ENCODE measurements at regions not wholly inside any gene's neighbourhood (a gene's known extent, or its start where the extent isn't known, plus 50 kb on each side); places are given as distances from the start of the nearest gene placed in this dataset.

- H3K79me1 ChIP-seq (ENCODE audit: low read length), result no peaks in the 10 kb centered on the region
- no peak overlapping the region for H4K91ac ChIP-seq (ENCODE audit: low read depth, low read length)
- no peak overlapping the region for H3K18ac ChIP-seq (ENCODE audit: low read length)
- no peak overlapping the region for H3K23ac ChIP-seq (ENCODE audit: low read length)
- no peaks in the 10 kb centered on the region for H3K36me3 ChIP-seq (ENCODE audit: control insufficient read depth in 1 of 2, insufficient read depth in 2 of 2, low read length in 2 of 2)
- H3K4me2 ChIP-seq (ENCODE audit: low read length), result no peak overlapping the region
- no peaks in the 10 kb centered on the region for H3K9me3 ChIP-seq (ENCODE audit: insufficient read depth, low read depth, low read length)
- H3K14ac ChIP-seq (ENCODE audit: low read length), result no peak overlapping the region
- H4K12ac ChIP-seq (ENCODE audit: low read depth, low read length), result no peak overlapping the region
- H2BK5ac ChIP-seq (ENCODE audit: low read depth, low read length, poor library complexity), result no peak overlapping the region
- H3K4me1 ChIP-seq (ENCODE audit: control insufficient read depth in 1 of 2, insufficient read depth in 2 of 2, low read length in 2 of 2), result no peaks in the 10 kb centered on the region
- H2AFZ ChIP-seq (ENCODE audit: insufficient read depth, low read length, poor library complexity), result no peak overlapping the region
- no peak for DNase-seq
- H2BK12ac ChIP-seq (ENCODE audit: low read length), result no peak overlapping the region
- no CpG with 5 or more reads among the region's 1 CpG for WGBS (ENCODE audit: extremely low coverage, insufficient coverage, insufficient read length)
- no peak overlapping the region for H3K4me3 ChIP-seq (ENCODE audit: low read depth, low read length)
- H2AK5ac ChIP-seq (ENCODE audit: low read length), result no peak overlapping the region
- no peak overlapping the region for H3K9ac ChIP-seq (ENCODE audit: low read length)
- no peak overlapping the region for H4K8ac ChIP-seq (ENCODE audit: low read depth, low read length)
- no peak overlapping the region for H2BK120ac ChIP-seq (ENCODE audit: insufficient read depth, low read length, poor library complexity)
- H3K27me3 ChIP-seq (ENCODE audit: insufficient read depth, low read length), result no peaks in the 10 kb centered on the region
- H3K27ac ChIP-seq (ENCODE audit: low read depth, low read length), result no peak overlapping the region
- H3K4ac ChIP-seq (ENCODE audit: low read depth, low read length), result no peak overlapping the region
- no peaks in the 10 kb centered on the region for H3K79me2 ChIP-seq (ENCODE audit: control insufficient read depth, insufficient read depth, low read length, poor library complexity)
Observed at GRCh38 chr4:91653067-91653466, 650.7 kb upstream of the GRID2 start.

GRCh38 chr4:91681091-91681490 lies 622.7 kb upstream of the GRID2 start:
- Histone ChIP-seq H3K27ac (ENCODE audit: low read depth, low read length) (no peak overlapping the region), H3K18ac (ENCODE audit: low read length) (no peak overlapping the region), H4K8ac (ENCODE audit: low read depth, low read length) (no peak overlapping the region), H2BK5ac (ENCODE audit: low read depth, low read length, poor library complexity) (no peak overlapping the region), H3K79me1 (ENCODE audit: low read length) (no peaks in the 10 kb centered on the region), H2AK5ac (ENCODE audit: low read length) (no peak overlapping the region), H2BK120ac (ENCODE audit: insufficient read depth, low read length, poor library complexity) (no peak overlapping the region), H3K4me1 (ENCODE audit: control insufficient read depth in 1 of 2, insufficient read depth in 2 of 2, low read length in 2 of 2) (no peaks in the 10 kb centered on the region), H2BK12ac (ENCODE audit: low read length) (no peak overlapping the region), H4K12ac (ENCODE audit: low read depth, low read length) (no peak overlapping the region), H3K27me3 (ENCODE audit: insufficient read depth, low read length) (no peaks in the 10 kb centered on the region), H3K36me3 (ENCODE audit: control insufficient read depth in 1 of 2, insufficient read depth in 2 of 2, low read length in 2 of 2) (no peaks in the 10 kb centered on the region), H3K4me2 (ENCODE audit: low read length) (no peak overlapping the region), H3K9me3 (ENCODE audit: insufficient read depth, low read depth, low read length) (peaks cover 5% of the 10 kb centered on the region), H3K4me3 (ENCODE audit: low read depth, low read length) (no peak overlapping the region), H4K91ac (ENCODE audit: low read depth, low read length) (no peak overlapping the region), H3K79me2 (ENCODE audit: control insufficient read depth, insufficient read depth, low read length, poor library complexity) (no peaks in the 10 kb centered on the region), H3K4ac (ENCODE audit: low read depth, low read length) (no peak overlapping the region), H3K9ac (ENCODE audit: low read length) (no peak overlapping the region), H3K23ac (ENCODE audit: low read length) (no peak overlapping the region), H2AFZ (ENCODE audit: insufficient read depth, low read length, poor library complexity) (no peak overlapping the region), H3K14ac (ENCODE audit: low read length) (no peak overlapping the region)
- DNase-seq, result no peak

DNA sequence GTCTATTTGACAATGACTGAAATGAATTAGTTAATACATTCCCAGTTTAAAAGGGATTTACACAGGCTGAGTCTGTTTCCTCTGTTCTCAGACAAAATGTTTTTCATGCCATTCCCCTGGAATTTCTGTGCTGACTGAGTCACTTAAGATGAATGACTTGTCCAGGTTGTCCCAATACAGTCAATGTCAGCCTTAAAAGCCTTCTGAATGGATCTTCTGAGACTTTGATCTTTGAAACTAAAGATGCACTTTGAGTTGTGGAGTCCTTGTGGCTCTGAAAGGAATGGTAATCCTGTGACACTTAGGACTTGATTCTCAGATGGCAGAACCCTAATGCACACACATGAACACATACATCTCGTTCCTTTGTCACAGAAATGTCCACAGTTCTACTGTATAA lies 622.2 kb upstream of the GRID2 start:
- Histone ChIP-seq H3K36me3 (ENCODE audit: control insufficient read depth in 1 of 2, insufficient read depth in 2 of 2, low read length in 2 of 2) (no peaks in the 10 kb centered on the region), H3K18ac (ENCODE audit: low read length) (no peak overlapping the region), H2AFZ (ENCODE audit: insufficient read depth, low read length, poor library complexity) (no peak overlapping the region), H3K79me2 (ENCODE audit: control insufficient read depth, insufficient read depth, low read length, poor library complexity) (no peaks in the 10 kb centered on the region), H4K91ac (ENCODE audit: low read depth, low read length) (no peak overlapping the region), H3K4ac (ENCODE audit: low read depth, low read length) (no peak overlapping the region), H3K14ac (ENCODE audit: low read length) (no peak overlapping the region), H4K8ac (ENCODE audit: low read depth, low read length) (no peak overlapping the region), H3K4me2 (ENCODE audit: low read length) (no peak overlapping the region), H2BK120ac (ENCODE audit: insufficient read depth, low read length, poor library complexity) (no peak overlapping the region), H3K9ac (ENCODE audit: low read length) (no peak overlapping the region), H2BK12ac (ENCODE audit: low read length) (no peak overlapping the region), H3K4me3 (ENCODE audit: low read depth, low read length) (no peak overlapping the region), H3K79me1 (ENCODE audit: low read length) (no peaks in the 10 kb centered on the region), H3K27me3 (ENCODE audit: insufficient read depth, low read length) (no peaks in the 10 kb centered on the region), H3K23ac (ENCODE audit: low read length) (no peak overlapping the region), H3K27ac (ENCODE audit: low read depth, low read length) (peak overlapping the region; percentile 8), H3K9me3 (ENCODE audit: insufficient read depth, low read depth, low read length) (peaks cover 5% of the 10 kb centered on the region), H3K4me1 (ENCODE audit: control insufficient read depth in 1 of 2, insufficient read depth in 2 of 2, low read length in 2 of 2) (no peaks in the 10 kb centered on the region), H4K12ac (ENCODE audit: low read depth, low read length) (no peak overlapping the region), H2AK5ac (ENCODE audit: low read length) (no peak overlapping the region), H2BK5ac (ENCODE audit: low read depth, low read length, poor library complexity) (no peak overlapping the region)
- no CpG with 5 or more reads among the region's 1 CpG for WGBS (ENCODE audit: extremely low coverage, insufficient coverage, insufficient read length)
- DNase-seq, result peak in 1 of 2 donors; percentile 47

DNA sequence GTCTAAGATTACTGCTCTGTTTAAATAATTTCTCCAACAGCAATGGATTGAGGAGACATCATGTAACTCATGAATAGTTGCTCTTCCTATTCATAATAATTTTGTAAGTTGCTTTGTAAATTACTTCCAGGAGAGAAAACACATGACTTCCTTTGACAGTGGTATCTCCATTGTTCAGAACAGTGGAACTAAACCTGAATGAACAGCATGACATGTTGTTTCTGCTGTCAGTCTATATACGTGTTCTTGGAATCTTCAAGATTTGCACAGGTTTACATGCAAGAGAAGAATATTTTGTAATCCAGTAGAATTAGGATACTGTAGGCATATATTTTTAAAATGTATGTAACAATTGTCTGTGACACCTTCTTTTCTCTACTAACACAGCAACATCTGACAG lies 618.8 kb upstream of the GRID2 start:
- Histone ChIP-seq H2BK5ac (ENCODE audit: low read depth, low read length, poor library complexity) (no peak overlapping the region), H3K14ac (ENCODE audit: low read length) (no peak overlapping the region), H4K12ac (ENCODE audit: low read depth, low read length) (no peak overlapping the region), H2BK120ac (ENCODE audit: insufficient read depth, low read length, poor library complexity) (no peak overlapping the region), H2AK5ac (ENCODE audit: low read length) (no peak overlapping the region), H3K9ac (ENCODE audit: low read length) (no peak overlapping the region), H3K18ac (ENCODE audit: low read length) (no peak overlapping the region), H3K4me2 (ENCODE audit: low read length) (no peak overlapping the region), H3K79me2 (ENCODE audit: control insufficient read depth, insufficient read depth, low read length, poor library complexity) (no peaks in the 10 kb centered on the region), H3K4ac (ENCODE audit: low read depth, low read length) (no peak overlapping the region), H3K4me1 (ENCODE audit: control insufficient read depth in 1 of 2, insufficient read depth in 2 of 2, low read length in 2 of 2) (no peaks in the 10 kb centered on the region), H3K27ac (ENCODE audit: low read depth, low read length) (no peak overlapping the region), H3K36me3 (ENCODE audit: control insufficient read depth in 1 of 2, insufficient read depth in 2 of 2, low read length in 2 of 2) (no peaks in the 10 kb centered on the region), H3K4me3 (ENCODE audit: low read depth, low read length) (no peak overlapping the region), H4K8ac (ENCODE audit: low read depth, low read length) (no peak overlapping the region), H3K9me3 (ENCODE audit: insufficient read depth, low read depth, low read length) (no peaks in the 10 kb centered on the region), H2BK12ac (ENCODE audit: low read length) (no peak overlapping the region), H3K23ac (ENCODE audit: low read length) (no peak overlapping the region), H3K27me3 (ENCODE audit: insufficient read depth, low read length) (no peaks in the 10 kb centered on the region), H4K91ac (ENCODE audit: low read depth, low read length) (no peak overlapping the region), H3K79me1 (ENCODE audit: low read length) (no peaks in the 10 kb centered on the region), H2AFZ (ENCODE audit: insufficient read depth, low read length, poor library complexity) (no peak overlapping the region)
- no peak for DNase-seq
- WGBS (ENCODE audit: extremely low coverage, insufficient coverage, insufficient read length), result no CpG with 5 or more reads among the region's 1 CpG

DNA sequence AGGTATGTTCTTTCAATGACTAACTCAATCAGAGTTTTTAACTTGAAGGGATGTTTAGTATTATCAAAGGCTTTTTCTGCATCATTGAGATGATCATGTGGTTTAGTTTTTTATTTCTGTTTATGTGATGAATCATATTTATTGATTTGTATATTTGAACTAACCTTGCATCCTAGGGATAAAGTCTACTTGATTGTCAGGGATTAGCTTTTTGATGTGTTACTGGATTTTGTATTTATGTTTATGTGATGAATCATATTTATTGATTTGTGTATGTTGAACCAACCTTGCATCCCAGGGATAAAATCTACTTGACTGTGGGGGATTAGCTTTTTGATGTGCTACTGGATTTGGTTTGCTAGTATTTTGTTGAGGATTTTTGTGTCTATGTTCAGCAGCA lies 615.4 kb upstream of the GRID2 start:
- Histone ChIP-seq H3K27me3 (ENCODE audit: insufficient read depth, low read length) (no peaks in the 10 kb centered on the region), H3K23ac (ENCODE audit: low read length) (no peak overlapping the region), H3K79me1 (ENCODE audit: low read length) (no peaks in the 10 kb centered on the region), H2BK120ac (ENCODE audit: insufficient read depth, low read length, poor library complexity) (no peak overlapping the region), H3K4ac (ENCODE audit: low read depth, low read length) (no peak overlapping the region), H3K79me2 (ENCODE audit: control insufficient read depth, insufficient read depth, low read length, poor library complexity) (no peaks in the 10 kb centered on the region), H2BK12ac (ENCODE audit: low read length) (no peak overlapping the region), H4K12ac (ENCODE audit: low read depth, low read length) (no peak overlapping the region), H4K8ac (ENCODE audit: low read depth, low read length) (no peak overlapping the region), H3K4me1 (ENCODE audit: control insufficient read depth in 1 of 2, insufficient read depth in 2 of 2, low read length in 2 of 2) (no peaks in the 10 kb centered on the region), H3K9me3 (ENCODE audit: insufficient read depth, low read depth, low read length) (no peaks in the 10 kb centered on the region), H3K14ac (ENCODE audit: low read length) (no peak overlapping the region), H2AFZ (ENCODE audit: insufficient read depth, low read length, poor library complexity) (no peak overlapping the region), H3K27ac (ENCODE audit: low read depth, low read length) (no peak overlapping the region), H3K36me3 (ENCODE audit: control insufficient read depth in 1 of 2, insufficient read depth in 2 of 2, low read length in 2 of 2) (no peaks in the 10 kb centered on the region), H3K9ac (ENCODE audit: low read length) (no peak overlapping the region), H4K91ac (ENCODE audit: low read depth, low read length) (no peak overlapping the region), H3K18ac (ENCODE audit: low read length) (no peak overlapping the region), H2AK5ac (ENCODE audit: low read length) (no peak overlapping the region), H3K4me2 (ENCODE audit: low read length) (no peak overlapping the region), H2BK5ac (ENCODE audit: low read depth, low read length, poor library complexity) (no peak overlapping the region), H3K4me3 (ENCODE audit: low read depth, low read length) (no peak overlapping the region)
- DNase-seq, result no peak
